HG02840 (cell line): ENCODE measurements at regions not wholly inside any gene's neighbourhood (a gene's known extent, or its start where the extent isn't known, plus 50 kb on each side); places are given as distances from the start of the nearest gene placed in this dataset.

Experiments
- ATAC-seq: cut with Tn5 transposase; IDR thresholded peaks from one replicate; pipeline ENCODE4 v1.9.1; 2021; ENCODE audit warnings: mild to moderate bottlenecking, moderate library complexity, moderate number of reproducible peaks; ENCODE audit not compliant: unreplicated experiment, low FRiP score

DNA sequence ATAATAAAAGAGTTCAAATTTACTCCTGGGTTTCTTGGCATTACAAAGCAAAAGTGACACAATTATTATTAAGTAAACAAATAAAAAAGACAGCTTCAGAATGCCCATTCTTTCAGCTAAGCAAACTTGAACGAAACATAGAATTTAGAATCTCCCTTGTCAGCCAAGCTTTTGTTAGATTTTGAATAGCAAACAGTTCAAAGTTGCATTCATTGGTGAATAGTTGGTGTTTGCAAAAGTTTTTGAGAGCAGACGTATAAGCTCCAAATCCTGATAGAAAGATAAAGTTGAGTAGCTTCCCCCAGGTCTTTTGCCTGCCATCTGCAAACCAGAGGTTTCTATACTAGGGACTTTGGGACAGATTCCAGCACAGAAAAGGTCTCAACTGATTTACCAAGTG lies 434.3 kb upstream of the TNP1 start:
- ATAC-seq = no peak

DNA sequence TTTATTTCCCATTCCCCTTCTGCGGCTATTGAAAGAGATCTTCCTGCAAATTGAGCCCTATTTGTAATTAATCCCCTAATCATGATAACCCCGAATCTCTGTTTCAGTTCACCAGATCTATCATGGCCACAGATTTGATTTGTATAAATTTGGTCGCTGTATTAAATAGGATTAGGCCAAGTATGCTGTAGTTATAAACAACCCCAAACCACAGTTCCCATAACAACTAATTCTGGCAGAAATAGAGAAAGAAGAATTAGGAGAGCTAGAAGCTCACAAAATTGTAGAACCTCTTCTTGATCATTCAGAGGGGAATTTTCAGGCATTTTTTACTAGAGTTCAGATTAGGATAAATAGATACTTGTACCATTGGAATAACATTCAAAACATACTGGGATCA lies 433.7 kb upstream of the TNP1 start:
- no peak for ATAC-seq

DNA sequence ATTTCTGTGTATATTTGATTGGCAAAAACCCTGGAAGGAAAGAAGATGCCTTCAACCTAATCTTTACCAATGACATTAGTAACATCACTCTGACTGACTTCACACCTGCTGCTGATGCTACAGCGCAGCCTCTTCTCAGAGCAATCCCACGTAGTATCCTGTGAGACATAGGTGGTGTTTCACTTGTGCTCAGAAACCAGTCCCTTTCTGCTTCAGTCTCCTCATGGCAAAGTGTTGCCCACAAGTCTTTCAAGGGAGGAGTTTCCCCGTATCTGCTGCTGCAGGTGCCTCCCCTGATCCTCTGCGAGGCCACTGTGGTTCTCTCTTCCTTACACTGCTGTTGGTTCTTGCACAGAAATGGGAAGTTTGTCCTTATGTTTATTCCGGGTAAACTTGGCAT lies 433.2 kb upstream of the TNP1 start:
- no peak for ATAC-seq

DNA sequence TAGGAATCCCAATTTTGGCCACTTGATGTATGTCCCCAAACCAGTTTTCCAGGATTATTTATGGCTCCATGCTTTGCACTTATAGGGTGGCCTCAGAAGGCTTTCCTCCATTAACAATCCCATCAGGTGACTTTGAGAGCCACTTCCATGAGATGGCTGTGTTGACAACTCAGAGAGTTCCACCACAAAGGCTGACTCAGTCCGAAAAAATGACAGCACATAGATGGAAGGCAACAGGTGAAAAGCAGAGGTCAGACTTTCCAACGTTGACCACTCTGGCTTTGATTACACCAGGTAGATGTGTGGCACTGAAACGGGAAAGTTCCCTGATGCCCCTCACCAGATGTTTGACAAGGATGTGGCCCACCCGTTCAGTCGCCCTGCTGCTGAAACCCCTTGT lies 431.4 kb upstream of the TNP1 start:
- ATAC-seq = no peak

DNA sequence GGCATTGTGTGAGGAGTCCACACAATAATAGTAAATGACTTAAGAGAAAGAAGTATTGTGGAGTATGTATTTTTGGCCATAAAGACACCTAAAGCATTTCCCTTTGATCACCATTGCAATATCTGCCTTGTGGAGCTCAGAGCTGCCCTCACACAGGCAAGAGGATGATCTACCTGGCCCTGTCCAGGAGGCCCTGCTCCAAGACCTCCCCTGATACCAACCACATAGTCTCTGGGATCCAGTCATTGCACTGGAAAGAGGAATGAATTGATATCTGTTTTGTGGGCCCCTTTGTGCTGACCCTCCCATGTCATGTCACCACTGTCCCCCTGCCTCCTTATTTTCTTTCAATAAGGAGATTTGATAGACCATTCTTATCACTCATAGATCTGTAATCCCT lies 430.6 kb upstream of the TNP1 start:
- ATAC-seq = no peak

DNA sequence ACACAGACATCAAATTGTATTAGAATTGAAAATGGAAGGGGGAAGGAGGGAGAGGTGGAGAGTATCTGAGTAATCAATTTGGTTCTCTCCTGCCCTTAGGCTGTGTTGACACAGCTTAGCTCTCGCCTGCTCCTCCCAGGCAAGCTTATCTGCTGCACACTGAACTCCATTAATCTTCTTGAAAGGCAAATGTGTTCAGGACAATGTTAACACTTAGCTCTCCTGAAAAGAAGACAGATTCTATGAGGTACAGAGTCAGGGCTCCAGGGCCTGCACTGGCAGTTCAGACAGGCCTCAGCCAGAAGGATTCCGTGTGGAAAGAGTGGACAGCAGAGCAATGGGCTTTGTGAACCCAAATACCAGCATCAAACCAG lies 430.0 kb upstream of the TNP1 start:
- ATAC-seq = no peak

DNA sequence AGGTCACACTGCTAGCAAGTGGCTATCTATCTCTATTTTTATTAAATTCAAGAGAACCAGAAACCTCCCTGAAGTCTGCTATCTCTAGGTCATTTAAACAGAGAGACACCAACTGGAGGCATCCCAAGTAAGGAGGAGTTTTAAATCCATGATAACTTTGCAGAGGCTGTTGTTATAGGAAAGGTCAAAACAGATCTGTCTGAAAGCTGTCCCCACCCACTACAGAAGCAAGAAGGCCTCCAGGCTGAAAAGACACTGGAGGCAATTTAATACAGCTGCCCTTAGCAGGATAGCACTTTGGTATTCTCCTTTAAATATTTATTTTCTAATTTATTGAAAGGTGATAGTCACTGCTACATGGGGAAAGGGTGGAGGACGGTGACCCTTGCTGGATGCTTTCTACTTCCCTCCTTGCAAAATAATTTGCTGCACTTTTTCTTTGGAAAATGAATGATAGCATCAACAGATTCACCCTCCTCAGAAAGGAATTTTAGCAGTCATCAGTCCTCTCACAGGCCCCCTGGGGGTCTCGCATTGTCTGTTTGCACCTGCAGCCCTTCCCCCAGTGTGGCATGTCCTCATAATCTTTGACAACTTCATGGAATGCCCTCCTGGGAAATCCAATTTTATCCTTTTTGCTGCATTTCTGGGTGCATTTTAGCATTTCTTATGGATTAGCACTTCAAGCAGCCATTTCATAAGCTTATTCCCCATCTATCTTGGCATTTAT lies 429.5 kb upstream of the TNP1 start:
- ATAC-seq = no peak

DNA sequence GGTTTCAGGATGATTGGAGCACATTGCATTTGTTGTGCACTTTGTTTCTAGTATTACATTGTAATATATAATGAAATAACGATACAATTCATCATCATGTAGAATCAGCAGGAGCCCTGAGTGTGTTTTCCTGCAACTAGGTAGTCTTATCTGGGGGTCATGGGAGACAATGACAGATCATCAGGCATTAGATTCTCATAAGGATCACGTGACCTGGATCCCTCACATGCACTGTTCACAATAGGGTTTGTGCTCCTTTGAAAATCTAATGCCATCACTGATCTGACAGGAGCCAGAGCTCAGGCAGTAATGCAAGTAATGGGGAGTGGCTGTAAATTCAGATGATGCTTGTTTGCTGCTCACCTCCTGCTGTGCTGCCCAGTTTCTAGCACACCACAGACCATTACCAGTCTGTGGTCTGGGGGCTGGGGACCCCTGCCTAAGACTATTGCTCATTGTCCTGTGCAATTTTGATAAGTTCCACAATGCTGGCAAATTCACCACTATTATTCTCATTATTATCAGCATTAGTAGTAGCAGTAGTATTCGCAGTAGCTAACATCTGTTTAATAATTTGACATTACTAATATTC lies 428.7 kb upstream of the TNP1 start:
- no peak for ATAC-seq

DNA sequence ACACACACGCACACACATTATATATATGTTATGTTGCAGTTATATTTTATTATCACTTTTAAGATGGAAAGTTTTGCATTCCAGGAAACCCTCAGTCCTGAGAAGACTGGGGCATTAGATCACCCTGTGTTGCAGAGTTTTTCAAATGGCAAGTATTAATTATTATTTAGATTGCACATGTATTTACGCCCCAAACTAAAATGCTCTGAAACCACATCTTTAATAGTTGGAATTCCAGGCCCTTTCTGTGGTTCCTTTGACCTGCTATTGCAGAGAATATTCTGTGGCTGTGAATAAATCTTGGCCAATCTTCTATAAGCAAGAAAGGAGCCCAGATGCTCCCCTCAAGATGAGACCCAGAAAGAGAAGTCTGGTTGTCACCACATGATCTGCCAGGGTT lies 427.0 kb upstream of the TNP1 start:
- ATAC-seq = no peak

DNA sequence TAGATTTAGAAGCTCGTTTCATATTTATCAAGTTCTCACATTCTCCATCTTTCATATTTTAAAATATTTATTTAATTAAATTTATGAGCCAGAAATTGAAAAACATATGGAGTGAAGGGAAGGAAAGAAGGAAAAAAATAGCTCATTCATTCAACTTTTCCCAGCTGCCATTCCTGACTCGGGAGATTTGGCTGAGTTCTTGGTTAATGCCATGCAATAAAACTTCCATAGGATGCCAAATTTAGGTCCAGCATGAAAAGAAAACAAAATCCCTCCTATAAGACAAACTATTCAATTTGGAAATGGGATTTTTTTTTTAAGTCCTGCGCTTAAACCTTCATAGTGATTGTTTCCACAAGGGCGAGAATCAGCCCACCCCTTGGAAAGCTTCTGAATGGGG lies 426.1 kb upstream of the TNP1 start:
- ATAC-seq = no peak

DNA sequence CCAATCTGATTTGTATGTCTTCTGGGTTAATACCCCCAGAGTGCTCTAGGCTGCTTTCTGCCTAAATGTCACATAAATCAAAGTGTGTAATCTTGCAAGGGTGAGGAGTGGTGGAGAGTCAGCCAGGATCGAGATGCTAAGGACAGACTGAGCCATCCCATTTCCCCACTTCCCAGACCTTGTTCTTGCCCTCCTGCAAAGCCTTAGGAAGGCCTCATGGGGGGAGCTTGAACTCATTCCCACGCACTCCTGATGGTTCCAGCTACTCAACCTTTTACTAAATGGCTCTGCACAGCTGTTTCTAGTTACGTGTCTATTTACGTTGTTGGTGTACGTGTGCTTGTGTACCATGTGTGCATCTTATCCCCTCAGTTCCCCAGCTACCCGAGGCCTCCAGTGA lies 423.6 kb upstream of the TNP1 start:
- ATAC-seq = no peak

DNA sequence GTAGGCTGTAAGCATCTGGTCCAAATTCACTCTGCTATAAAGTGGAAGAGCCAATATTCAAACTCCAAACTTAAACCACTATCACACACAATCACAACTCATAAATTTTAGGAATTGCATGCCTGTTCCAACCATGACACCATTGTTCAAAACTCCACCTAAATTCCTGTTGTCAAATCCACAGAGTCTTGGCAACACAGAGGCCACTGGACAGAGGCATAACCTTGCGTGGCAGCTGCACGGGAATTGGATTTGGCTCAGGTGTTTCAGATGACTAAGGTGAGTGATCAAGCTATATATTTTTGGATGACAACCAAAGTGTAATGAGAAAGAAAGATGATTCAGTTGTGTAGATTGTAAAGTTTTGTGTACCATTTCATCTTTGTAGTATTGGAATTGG lies 422.7 kb upstream of the TNP1 start:
- no peak for ATAC-seq

DNA sequence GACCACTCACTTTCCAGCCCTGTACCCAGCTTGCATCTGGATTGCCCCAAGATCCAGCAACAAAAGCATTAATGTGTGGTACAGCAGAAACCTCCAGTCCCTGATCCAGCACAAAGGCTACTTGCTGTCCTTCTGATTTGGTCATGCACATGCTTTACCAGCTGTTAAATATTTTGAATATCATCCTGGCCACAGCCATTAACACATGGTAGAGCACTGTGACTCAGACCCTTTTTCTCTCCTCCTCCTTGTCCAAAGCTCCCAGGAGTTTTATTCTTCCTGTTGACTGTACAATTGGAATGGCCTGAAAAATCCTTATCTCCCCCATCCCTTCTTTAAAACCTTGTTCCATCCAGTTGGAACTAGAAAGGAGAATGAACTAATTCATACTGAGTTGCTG lies 419.7 kb upstream of the TNP1 start:
- ATAC-seq = no peak

DNA sequence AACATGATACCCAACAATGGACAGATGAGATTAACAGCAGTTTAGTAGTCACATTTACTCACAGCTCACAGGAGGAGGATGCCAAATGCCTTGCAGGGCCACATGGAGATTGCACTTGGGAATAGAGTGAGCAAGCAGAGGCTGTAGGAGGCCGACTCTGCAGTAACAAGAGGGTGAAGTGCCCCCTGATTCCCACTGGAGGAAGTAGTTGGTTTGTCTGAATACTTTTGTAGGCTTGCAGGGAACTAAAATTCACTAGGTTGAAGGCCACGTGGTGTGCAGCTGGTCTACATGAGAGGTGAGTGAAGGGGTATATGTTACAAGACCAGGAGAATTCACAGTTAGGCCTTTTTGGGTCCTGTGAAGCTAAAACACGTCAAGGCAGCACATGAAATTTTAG lies 419.3 kb upstream of the TNP1 start:
- no peak for ATAC-seq

DNA sequence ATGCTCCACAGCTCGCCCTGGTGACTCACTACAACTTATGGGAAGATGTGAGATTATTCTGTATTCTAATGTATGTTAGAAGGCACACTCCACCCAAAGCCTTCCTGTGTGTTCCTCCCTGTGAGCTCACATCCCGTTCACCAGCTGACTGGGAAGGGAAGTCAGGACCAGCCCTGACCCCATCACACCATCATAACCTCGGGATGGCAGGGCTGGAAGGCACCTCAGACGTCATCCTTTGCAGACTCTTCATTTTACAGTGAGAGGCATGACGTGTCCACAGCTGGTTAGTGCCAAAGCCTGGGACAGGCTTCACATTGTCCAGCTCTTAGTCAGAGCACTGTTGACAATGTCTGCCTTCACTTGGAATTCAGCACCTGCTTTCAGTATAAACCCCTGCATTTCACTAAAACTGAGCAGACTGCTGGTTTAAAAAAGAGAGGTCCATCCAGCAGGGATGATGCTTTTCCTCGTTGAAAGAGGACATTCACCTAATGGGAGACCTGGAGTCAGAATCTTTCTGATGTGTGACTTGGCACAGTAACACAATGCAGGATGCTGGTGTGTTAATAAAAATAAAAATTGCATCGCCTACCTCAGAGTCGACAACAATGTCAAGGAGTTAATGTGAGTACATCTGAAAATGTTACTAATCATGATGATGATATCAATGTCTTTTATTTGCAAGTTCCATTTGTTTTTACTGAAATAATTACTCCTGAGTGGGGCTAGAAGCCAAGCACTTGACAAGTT lies 418.0 kb upstream of the TNP1 start:
- no peak for ATAC-seq

DNA sequence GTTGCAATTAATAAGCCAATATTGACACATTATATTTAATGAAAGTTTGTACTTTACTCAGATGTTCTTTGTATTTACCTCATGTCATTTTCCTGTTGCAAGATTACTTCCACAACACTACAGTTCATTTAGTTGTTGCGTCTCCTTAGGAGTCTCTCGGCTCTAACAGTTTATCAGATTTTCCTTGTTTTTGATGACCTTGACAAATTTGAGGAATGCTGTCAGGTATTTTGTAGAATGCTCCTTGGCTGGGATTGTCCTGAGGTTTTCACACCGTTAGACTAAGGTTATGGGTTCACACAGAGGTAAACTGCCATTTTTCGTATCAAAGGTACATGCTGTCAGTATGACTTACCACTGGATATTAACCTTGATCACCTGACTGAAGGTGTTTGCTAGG lies 416.6 kb upstream of the TNP1 start:
- ATAC-seq = no peak

DNA sequence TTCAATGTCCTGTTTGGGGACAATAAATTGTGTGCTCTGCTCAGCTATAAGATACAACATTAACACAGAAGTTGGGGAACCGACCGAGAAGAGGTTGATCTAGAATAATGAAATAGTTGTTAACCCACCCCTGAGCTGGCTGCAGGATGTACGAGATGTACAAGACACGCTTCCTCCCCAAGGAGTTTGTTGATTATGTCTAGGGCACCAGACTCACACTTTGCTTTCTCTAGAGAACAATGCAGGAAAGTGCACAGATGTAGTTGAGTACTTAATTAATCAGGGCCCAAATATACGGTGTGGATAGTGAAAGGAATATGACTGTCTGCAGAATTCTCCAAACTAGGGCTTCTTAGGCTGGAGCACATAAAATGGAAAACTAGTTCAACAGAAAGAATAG lies 415.2 kb upstream of the TNP1 start:
- ATAC-seq = no peak

DNA sequence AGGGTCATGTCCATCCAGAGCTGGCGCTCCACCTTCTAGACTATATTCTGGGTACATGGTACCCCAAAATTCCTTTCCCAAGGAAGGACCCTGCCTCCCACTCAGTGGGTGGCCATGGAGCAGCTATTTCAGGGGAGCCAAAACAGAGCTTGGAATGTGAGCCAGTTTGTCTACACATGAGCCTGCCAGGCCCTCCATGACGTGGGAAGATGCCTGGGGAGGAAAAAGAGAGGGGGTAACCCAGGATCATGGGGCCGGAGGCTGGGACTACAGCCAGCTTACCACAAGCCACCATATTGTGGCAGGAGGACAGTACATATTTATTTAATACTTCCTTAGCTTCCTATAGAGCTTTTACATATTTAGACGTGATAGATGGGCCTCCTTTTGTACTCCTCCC lies 414.7 kb upstream of the TNP1 start:
- no peak for ATAC-seq

DNA sequence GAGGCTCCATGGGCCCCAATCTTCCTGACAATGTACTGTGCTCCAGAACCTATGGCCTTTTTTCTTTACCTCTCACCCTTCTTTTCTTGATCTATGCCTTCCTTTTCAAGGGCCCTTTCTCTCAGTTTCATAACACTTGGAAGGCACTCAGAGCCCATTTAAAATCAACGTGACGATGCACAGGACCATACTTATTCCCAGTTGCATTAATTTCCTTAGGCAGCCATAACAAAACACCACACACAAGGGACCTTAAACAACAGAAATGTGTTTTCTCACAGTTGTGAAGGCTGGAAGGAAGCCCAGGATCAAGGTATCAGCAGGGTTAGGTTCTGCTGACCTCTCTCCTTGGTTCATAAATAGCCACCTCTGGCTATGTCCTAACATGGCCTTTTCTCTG lies 414.0 kb upstream of the TNP1 start:
- ATAC-seq = no peak

DNA sequence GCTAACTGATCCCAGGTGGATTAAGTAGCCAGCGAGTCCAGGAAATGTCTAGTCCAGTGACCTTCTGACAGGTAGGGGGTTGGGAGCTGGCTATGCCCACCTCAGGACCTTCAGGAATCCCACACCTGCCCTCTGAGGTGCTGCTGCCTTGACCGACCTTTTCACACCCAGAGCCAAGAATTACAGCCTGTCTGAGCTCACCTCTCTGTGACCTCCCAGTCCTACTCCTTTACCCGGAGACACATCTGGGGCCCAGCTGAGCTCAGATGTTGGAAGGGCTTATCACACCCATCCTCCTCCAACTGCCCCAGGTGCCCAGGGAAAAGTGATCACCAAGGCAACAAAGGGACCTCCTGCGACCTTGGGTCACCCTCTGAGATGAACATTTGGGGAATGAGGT lies 413.3 kb upstream of the TNP1 start:
- no peak for ATAC-seq

DNA sequence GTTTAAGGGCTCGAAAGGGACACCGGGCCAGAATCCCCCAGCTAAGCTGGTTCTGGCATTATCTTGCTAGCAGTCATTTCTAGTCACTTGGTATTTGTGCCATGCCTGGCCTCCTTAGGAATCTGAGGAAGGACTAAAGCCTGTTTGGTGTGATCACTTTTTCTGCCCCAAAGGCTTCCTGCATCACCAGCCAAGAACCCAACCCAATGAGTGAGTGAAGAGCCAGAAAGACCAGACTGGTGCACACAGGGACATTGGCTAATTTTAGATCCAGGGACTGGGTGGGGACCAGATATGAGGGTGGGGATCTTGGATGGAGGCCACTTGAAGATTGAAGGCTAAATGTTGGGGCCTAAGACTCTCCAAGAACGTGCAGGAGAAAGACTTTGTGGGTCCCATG lies 411.9 kb upstream of the TNP1 start:
- ATAC-seq = no peak

DNA sequence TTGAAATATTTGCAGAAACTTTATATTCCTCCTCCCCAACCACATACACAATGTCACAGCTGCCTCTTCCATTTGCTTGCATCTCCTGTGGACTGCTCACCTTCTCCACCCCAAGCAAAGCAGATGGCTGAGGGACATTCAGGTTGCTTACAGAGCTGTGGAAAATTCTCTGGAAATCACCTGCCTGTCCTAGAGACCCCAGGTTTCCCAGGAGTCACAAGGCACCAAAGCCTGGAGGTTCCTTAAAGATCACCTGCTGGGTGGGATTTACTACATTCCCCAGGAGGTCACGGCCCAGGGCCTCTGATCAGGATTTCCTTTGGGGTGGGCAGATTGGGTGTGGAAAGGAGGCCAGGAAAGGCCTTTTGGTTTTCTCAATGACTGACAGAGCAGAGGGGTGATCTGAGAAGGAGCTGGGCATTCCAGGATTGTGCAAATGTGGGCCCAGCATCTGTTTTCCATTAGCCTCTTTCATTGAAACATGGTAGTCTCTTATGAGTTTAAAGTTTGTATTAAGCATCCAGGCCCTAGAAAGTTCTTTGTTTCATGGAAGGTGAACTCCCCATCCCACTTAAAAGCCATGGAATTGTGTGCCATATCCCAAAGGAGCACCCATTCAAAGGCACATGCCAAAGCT lies 410.7 kb upstream of the TNP1 start:
- ATAC-seq = no peak
